ENCODE measurements at regions not wholly inside any gene's neighbourhood (a gene's known extent, or its start where the extent isn't known, plus 50 kb on each side); places are given as distances from the start of the nearest gene placed in this dataset.

DNA sequence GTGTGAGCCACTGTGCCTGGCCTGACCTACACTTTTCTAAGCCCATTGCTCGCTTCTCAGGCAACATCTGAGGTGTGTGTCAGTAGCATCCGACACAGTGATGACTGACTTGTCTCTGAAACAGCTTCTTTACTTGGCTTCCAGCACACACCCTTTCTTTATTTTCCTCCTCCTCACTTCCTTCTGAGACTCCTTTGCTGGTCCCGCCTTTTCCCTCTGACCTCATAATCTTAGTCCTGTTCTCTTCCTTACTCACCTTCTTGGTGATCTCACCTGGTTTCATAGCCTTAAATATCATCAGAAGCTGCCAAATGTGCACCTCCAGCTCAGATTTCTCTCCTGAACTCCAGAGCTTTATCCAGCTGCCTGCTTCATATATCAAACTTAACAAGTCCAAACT, 66.6 kb upstream of the PELI1 start:
- TF ChIP-seq, protein P1, sequence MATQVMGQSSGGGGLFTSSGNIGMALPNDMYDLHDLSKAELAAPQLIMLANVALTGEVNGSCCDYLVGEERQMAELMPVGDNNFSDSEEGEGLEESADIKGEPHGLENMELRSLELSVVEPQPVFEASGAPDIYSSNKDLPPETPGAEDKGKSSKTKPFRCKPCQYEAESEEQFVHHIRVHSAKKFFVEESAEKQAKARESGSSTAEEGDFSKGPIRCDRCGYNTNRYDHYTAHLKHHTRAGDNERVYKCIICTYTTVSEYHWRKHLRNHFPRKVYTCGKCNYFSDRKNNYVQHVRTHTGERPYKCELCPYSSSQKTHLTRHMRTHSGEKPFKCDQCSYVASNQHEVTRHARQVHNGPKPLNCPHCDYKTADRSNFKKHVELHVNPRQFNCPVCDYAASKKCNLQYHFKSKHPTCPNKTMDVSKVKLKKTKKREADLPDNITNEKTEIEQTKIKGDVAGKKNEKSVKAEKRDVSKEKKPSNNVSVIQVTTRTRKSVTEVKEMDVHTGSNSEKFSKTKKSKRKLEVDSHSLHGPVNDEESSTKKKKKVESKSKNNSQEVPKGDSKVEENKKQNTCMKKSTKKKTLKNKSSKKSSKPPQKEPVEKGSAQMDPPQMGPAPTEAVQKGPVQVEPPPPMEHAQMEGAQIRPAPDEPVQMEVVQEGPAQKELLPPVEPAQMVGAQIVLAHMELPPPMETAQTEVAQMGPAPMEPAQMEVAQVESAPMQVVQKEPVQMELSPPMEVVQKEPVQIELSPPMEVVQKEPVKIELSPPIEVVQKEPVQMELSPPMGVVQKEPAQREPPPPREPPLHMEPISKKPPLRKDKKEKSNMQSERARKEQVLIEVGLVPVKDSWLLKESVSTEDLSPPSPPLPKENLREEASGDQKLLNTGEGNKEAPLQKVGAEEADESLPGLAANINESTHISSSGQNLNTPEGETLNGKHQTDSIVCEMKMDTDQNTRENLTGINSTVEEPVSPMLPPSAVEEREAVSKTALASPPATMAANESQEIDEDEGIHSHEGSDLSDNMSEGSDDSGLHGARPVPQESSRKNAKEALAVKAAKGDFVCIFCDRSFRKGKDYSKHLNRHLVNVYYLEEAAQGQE (IDR thresholded peaks at IDR 0.05; ENCODE audit: insufficient read depth in 1 of 2, low read depth in 2 of 2, low read length in 2 of 2) = no peak
- TF ChIP-seq POLR2AphosphoS5 (IDR thresholded peaks at IDR 0.05; ENCODE audit: low read depth, low read length) = no peak
- no peak for TF ChIP-seq SIN3A (IDR thresholded peaks at IDR 0.05; ENCODE audit: borderline replicate concordance, insufficient read depth, low read length)
- no peak for TF ChIP-seq TAF1 (IDR thresholded peaks at IDR 0.05; ENCODE audit: borderline replicate concordance, insufficient read depth, low read length)
- TF ChIP-seq FOXP2 (optimal IDR thresholded peaks at IDR 0.05; ENCODE audit: borderline replicate concordance, extremely low read depth, extremely low read length, insufficient read depth) = no peak

DNA sequence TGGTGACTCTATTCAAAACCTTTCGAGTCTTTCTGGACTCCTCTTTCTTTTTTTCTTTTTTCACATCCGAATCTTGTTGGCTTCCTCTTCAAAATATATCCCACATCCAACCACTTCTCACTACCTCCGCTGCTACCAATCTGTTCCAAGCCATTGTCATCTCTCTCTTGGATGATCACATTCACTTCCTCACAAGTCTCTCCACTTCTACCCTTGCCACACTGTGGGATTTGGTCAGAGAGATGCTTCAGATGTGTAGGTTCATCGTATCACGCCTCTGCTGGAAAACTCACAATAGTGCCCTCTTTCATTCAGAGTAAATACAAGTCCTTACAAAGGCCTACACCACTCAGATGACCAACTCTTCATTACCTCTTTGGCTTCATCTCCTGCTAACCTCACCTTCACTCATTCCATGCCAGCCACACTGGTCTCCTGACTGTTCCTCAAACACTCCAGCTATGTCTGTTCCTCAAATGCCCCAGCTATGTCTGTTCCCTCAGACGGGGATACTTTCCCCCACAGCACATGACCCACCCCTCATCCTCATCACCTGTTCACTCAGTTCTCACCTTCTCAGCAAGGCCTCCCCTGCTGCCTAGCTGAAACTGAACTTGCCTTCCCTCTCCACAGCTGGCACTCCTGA, 67.2 kb upstream of the PELI1 start:
- TF ChIP-seq, protein P1 (IDR thresholded peaks at IDR 0.05; ENCODE audit: insufficient read depth in 1 of 2, low read depth in 2 of 2, low read length in 2 of 2) = no peak
- TF ChIP-seq POLR2AphosphoS5 (IDR thresholded peaks at IDR 0.05; ENCODE audit: low read depth, low read length) (no peak), SIN3A (IDR thresholded peaks at IDR 0.05; ENCODE audit: borderline replicate concordance, insufficient read depth, low read length) (no peak), FOXP2 (optimal IDR thresholded peaks at IDR 0.05; ENCODE audit: borderline replicate concordance, extremely low read depth, extremely low read length, insufficient read depth) (no peak), TAF1 (IDR thresholded peaks at IDR 0.05; ENCODE audit: borderline replicate concordance, insufficient read depth, low read length) (no peak)

GRCh38 chr2:64212346-64212745, 68.1 kb upstream of the PELI1 start:
- TF ChIP-seq SIN3A (IDR thresholded peaks at IDR 0.05; ENCODE audit: borderline replicate concordance, insufficient read depth, low read length) (no peak), FOXP2 (optimal IDR thresholded peaks at IDR 0.05; ENCODE audit: borderline replicate concordance, extremely low read depth, extremely low read length, insufficient read depth) (no peak), TAF1 (IDR thresholded peaks at IDR 0.05; ENCODE audit: borderline replicate concordance, insufficient read depth, low read length) (no peak), POLR2AphosphoS5 (IDR thresholded peaks at IDR 0.05; ENCODE audit: low read depth, low read length) (no peak)
- TF ChIP-seq, protein P1 (IDR thresholded peaks at IDR 0.05; ENCODE audit: insufficient read depth in 1 of 2, low read depth in 2 of 2, low read length in 2 of 2) = no peak

DNA sequence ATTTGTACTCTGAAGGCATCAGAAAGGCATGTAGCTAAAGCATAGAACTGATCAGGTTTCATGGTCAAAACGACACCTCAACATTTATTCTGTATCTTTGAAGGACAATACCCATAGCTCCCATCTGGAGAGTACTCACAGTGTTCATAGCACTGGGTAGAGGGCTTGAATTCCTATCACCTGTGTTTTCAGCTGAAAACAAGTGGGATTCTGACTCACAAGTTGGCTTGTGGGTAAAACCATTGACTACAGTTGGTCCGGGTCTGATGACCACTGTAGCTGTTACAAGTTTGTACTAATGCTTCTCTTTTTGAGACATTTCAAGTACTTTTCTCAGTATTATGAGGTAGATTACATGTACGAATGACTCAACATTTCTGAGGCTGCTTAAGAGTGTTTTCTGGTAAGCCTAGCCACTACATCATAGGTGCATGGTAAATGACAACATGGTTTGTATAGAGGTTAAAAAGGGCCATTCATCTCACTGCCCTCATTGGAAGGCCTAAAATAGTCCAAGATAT, 68.6 kb upstream of the PELI1 start:
- TF ChIP-seq POLR2AphosphoS5 (IDR thresholded peaks at IDR 0.05; ENCODE audit: low read depth, low read length) = no peak

GRCh38 chr2:64213532-64214275, 69.5 kb upstream of the PELI1 start:
- TF ChIP-seq FOXP2 (optimal IDR thresholded peaks at IDR 0.05; ENCODE audit: borderline replicate concordance, extremely low read depth, extremely low read length, insufficient read depth) (no peak), SIN3A (IDR thresholded peaks at IDR 0.05; ENCODE audit: borderline replicate concordance, insufficient read depth, low read length) (no peak)

Measured in PFSK-1 (cell line).